GM12891 (cell line): ENCODE measurements at regions not wholly inside any gene's neighbourhood (a gene's known extent, or its start where the extent isn't known, plus 50 kb on each side); places are given as distances from the start of the nearest gene placed in this dataset.

Experiments
- DNase-seq: peaks from one replicate; pipeline ENCODE4 v3.0.0; 2011; ENCODE audit warnings: low spot score; ENCODE audit not compliant: insufficient read length
- FAIRE-seq: peaks from 2 replicates; lab custom pipeline; 2011; peaks lifted over from hg19 to GRCh38; lab: Jason Lieb, UNC
- PAX5 ChIP-seq: IDR thresholded peaks from 2 replicates; pipeline ENCODE4 v1.6.1; 2011; ENCODE audit warnings: low read length, moderate library complexity, mild to moderate bottlenecking; ENCODE audit not compliant: insufficient read depth, severe bottlenecking
- POLR2A ChIP-seq: IDR thresholded peaks from 2 replicates; pipeline ENCODE4 v1.6.1; 2011; ENCODE audit warnings: low read depth, low read length, control low read depth
- POLR2AphosphoS5 ChIP-seq: IDR thresholded peaks from 2 replicates; pipeline ENCODE4 v1.6.1; 2011; ENCODE audit warnings: low read depth, low read length, control low read depth
- POU2F2 ChIP-seq: IDR thresholded peaks from 2 replicates; pipeline ENCODE4 v1.6.1; 2011; ENCODE audit warnings: low read depth, mild to moderate bottlenecking, control low read depth, low read length, moderate library complexity
- SPI1 ChIP-seq: IDR thresholded peaks from 2 replicates; pipeline ENCODE4 v1.6.1; 2011; ENCODE audit warnings: low read depth, low read length, control low read depth
- TAF1 ChIP-seq: IDR thresholded peaks from 2 replicates; pipeline ENCODE4 v1.6.1; 2011; ENCODE audit warnings: low read depth, low read length, control low read depth

DNA sequence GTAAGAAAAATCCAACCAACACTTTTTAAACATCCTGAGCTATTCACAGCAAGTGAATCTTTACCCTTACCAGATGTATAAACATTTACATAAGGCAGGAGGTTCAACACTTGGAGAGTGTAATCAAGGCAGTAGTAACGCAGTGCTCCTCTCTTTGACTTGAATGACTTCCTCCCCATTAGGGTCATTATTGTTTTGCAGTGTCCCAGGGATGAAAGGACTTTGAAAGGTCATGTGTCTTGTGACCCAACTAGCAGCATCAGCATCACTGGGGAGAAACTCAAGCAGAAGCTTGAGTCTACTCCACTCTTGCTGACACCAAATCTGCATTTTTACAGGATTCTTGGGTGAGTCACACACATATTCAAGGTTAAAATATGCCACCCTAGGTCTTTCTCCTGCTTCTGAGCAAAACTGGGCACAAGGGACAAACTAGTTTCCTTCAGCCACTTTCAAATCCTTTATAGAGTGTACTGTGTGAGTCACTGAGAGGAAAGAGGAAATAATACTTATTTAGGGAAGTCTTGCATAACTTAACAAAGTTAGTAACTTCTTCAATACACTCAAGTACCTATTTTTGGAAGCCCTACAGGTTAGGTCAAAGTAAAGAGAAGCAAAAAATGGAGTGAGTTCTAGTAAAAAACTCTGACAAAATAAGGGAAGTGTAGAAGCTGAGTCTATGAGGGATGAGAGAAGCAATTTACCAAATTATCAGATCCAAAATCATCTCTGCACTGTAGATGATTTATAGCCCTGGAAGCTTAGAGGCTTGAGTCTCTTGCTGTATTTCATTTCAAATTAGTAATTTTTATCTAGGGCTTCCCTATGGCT, 51.0 kb upstream of the EML4 start:
- TF ChIP-seq PAX5 = no peak
- no peak for TF ChIP-seq POLR2A
- no peak for TF ChIP-seq POLR2AphosphoS5
- TF ChIP-seq SPI1 = no peak; the same call in none of the 2 replicates
- TF ChIP-seq TAF1 = no peak
- TF ChIP-seq POU2F2 = no peak
- DNase-seq (no peak), FAIRE-seq (peak; percentile 79)

DNA sequence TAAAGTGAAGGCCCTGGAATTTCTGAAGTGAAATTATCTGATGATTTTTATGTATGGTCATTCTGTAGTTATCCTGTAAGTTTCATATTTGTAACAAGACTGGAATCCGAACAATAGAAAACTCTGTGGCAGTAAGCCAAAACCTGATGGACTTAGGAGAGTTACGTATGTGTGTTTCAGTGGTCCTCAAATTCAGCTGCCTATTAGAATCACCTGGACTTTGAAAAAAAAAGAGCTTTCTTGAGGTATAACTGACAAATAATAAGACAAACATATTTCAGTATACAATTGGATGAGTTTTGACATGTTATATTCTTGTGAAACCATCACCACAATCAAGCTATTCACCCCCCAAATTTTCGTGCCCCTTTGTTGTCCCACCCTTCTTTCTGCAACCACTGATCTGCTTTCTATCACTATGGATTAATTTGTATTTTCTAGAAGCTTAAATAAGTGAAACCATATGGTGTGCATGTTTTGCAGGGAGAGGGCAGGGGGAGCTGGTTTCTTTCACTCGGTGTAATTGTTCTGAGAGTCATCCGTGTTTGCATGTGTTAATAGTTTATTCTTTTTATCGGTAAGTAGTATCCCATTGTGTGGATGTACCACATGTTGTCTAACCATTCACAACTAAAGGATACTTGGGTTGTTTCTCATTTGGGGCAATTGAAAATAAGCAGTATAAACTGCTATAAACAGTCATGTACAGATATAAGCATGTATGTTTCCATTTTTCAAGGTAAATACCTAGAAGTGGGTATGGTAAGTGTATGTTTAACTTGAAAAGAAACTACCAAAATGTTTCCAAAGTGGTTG, 50.2 kb upstream of the EML4 start:
- DNase-seq (no peak), FAIRE-seq (peak; percentile 33)
- TF ChIP-seq TAF1 (no peak), POU2F2 (no peak), POLR2AphosphoS5 (no peak), SPI1 (no peak), POLR2A (no peak), PAX5 (no peak)
